ENCODE measurements at regions not wholly inside any gene's neighbourhood (a gene's known extent, or its start where the extent isn't known, plus 50 kb on each side); places are given as distances from the start of the nearest gene placed in this dataset.
"Not testable (repeated sequence)": the region's sequence is repeated elsewhere in the genome, so short reads cannot be mapped to it uniquely, and the experiment has no call there.

GRCh38 chr17:68168273-68169164 lies 79.3 kb upstream of the AMZ2 start:
- TF ChIP-seq, protein P1, sequence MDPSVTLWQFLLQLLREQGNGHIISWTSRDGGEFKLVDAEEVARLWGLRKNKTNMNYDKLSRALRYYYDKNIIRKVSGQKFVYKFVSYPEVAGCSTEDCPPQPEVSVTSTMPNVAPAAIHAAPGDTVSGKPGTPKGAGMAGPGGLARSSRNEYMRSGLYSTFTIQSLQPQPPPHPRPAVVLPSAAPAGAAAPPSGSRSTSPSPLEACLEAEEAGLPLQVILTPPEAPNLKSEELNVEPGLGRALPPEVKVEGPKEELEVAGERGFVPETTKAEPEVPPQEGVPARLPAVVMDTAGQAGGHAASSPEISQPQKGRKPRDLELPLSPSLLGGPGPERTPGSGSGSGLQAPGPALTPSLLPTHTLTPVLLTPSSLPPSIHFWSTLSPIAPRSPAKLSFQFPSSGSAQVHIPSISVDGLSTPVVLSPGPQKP (IDR thresholded peaks at IDR 0.05; ENCODE audit: borderline replicate concordance, low read depth, low read length) = not testable (repeated sequence)
- not testable (repeated sequence) for TF ChIP-seq RFX5 (IDR thresholded peaks at IDR 0.05; ENCODE audit: low read depth, low read length); MXI1 (IDR thresholded peaks at IDR 0.05; ENCODE audit: borderline replicate concordance, low read depth, low read length); CTCF (conservative IDR thresholded peaks at IDR 0.05; ENCODE audit: low read depth, low read length); BHLHE40 (IDR thresholded peaks at IDR 0.05; ENCODE audit: low read depth, low read length); POLR2A (IDR thresholded peaks at IDR 0.05; ENCODE audit: low read depth, low read length); SMC3 (IDR thresholded peaks at IDR 0.05; ENCODE audit: low read depth, low read length); MAZ (IDR thresholded peaks at IDR 0.05; ENCODE audit: borderline replicate concordance, low read depth, low read length); CEBPB (IDR thresholded peaks at IDR 0.05; ENCODE audit: low read depth, low read length); RAD21 (IDR thresholded peaks at IDR 0.05; ENCODE audit: low read length); FOS (IDR thresholded peaks at IDR 0.05; ENCODE audit: low read depth, low read length); RCOR1 (IDR thresholded peaks at IDR 0.05; ENCODE audit: insufficient replicate concordance, low read length)

Data from IMR-90 (cell line).